Caco-2 (cell line): ENCODE measurements at regions not wholly inside any gene's neighbourhood (a gene's known extent, or its start where the extent isn't known, plus 50 kb on each side); places are given as distances from the start of the nearest gene placed in this dataset.

ENCODE experiments used
- BruUV-seq: library from RNA; stranded (reverse); fragments of 400-500 nt; replicated peaks from 2 replicates; lab custom pipeline; 2021; lab: Mats Ljungman, UMichigan
- CTCF ChIA-PET: fragments of 300-600 bp; sonication (Branson Sonifier 250); formaldehyde crosslinking; loops from one replicate; lab custom pipeline; 2022; ENCODE audit warnings: antibody characterized with exemption; lab: Charles Lee
- POLR2A ChIA-PET: fragments of 300-600 bp; sonication (Branson Sonifier 250); formaldehyde crosslinking; loops from one replicate; lab custom pipeline; 2022; ENCODE audit warnings: antibody characterized with exemption; lab: Charles Lee
- DNase-seq, 2 experiments: peaks; one replicate each; pipeline versions ENCODE4 v3.0.0 to v3.0.0-alpha.2; 2020 to 2022
- H3K27me3 ChIP-seq: replicated peaks from 2 replicates; pipeline ENCODE4 v1.6.0; 2011; ENCODE audit warnings: low read length; ENCODE audit not compliant: control insufficient read depth, insufficient read depth
- H3K36me3 ChIP-seq: 2 replicates; pipeline ENCODE4 v1.5.1; 2011; ENCODE audit warnings: low read length; ENCODE audit not compliant: control insufficient read depth, insufficient read depth
- H3K4me1 ChIP-seq: fragments of 250-450 bp; sonication (Bioruptor Pico); 2 replicates; pipeline ENCODE4 v1.5.1; 2020; ENCODE audit warnings: mild to moderate bottlenecking
- H3K4me3 ChIP-seq: 2 replicates; pipeline ENCODE4 v1.5.1; 2011; ENCODE audit warnings: low read depth, mild to moderate bottlenecking, control low read depth, low read length
- H3K9me3 ChIP-seq: fragments of 250-450 bp; sonication (Bioruptor Pico); 2 replicates; pipeline ENCODE4 v1.5.1; 2020; ENCODE audit warnings: mild to moderate bottlenecking, moderate library complexity
- H3K27ac Mint-ChIP-seq: one replicate; pipeline ENCODE4 v1.8.0; 2022; ENCODE audit warnings: mixed read lengths; ENCODE audit not compliant: unreplicated experiment
- H3K27me3 Mint-ChIP-seq: one replicate; pipeline ENCODE4 v1.8.0; 2022; ENCODE audit warnings: mixed read lengths; ENCODE audit not compliant: insufficient read depth, unreplicated experiment
- H3K36me3 Mint-ChIP-seq: one replicate; pipeline ENCODE4 v1.8.0; 2022; ENCODE audit warnings: mild to moderate bottlenecking, mixed read lengths; ENCODE audit not compliant: insufficient read depth, unreplicated experiment
- H3K4me1 Mint-ChIP-seq: one replicate; pipeline ENCODE4 v1.8.0; 2022; ENCODE audit warnings: low read depth, mixed read lengths; ENCODE audit not compliant: unreplicated experiment
- H3K4me3 Mint-ChIP-seq: one replicate; pipeline ENCODE4 v1.8.0; 2022; ENCODE audit warnings: mild to moderate bottlenecking, moderate library complexity, mixed read lengths; ENCODE audit not compliant: unreplicated experiment
- H3K9me3 Mint-ChIP-seq: one replicate; pipeline ENCODE4 v1.8.0; 2022; ENCODE audit warnings: mixed read lengths; ENCODE audit not compliant: unreplicated experiment
- intact Hi-C: fragments of 100-400 bp; cut with micrococcal nuclease; formaldehyde crosslinking; loops from one replicate; pipeline ENCODE4 v1.10.0; 2022; ENCODE audit not compliant: unreplicated experiment
- TF ChIP-seq, protein P1 (sequence below), 2 experiments: fragments of 200-600 bp in 1 of 2; IDR thresholded peaks; 1 replicate in 1 of 2; 2 replicates in 1 of 2; pipeline versions ENCODE4 v1.5.1 to v1.8.0; 2011 to 2022; ENCODE audit warnings: antibody characterized with exemption in 1 of 2, control low read depth in 1 of 2, inconsistent platforms in 1 of 2, low read depth in 1 of 2, low read length in 1 of 2, mild to moderate bottlenecking in 1 of 2, moderate library complexity in 1 of 2; ENCODE audit not compliant: insufficient read depth in 1 of 2, severe bottlenecking in 1 of 2, unreplicated experiment in 1 of 2

DNA sequence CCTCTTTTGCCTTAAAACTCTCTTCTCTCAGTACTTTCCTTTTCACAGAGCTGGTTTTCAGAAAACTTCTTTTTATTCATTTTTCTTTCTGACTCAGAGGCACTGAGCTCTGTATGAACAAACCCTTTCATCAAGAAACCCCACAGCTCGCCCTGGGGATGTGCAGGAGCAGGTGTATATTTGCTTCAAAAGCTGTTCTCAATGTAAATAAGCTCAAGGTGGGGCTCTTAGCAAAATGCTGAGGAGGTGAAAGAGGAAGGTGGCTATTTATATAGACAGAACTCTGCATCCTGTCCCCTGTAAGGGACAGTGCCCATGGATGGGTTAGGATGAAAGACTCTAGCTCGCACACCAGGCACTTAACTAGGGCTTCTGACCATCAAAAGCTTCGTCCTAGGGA lies 302.0 kb downstream of the WDR72 start:
- TF ChIP-seq, protein P1, sequence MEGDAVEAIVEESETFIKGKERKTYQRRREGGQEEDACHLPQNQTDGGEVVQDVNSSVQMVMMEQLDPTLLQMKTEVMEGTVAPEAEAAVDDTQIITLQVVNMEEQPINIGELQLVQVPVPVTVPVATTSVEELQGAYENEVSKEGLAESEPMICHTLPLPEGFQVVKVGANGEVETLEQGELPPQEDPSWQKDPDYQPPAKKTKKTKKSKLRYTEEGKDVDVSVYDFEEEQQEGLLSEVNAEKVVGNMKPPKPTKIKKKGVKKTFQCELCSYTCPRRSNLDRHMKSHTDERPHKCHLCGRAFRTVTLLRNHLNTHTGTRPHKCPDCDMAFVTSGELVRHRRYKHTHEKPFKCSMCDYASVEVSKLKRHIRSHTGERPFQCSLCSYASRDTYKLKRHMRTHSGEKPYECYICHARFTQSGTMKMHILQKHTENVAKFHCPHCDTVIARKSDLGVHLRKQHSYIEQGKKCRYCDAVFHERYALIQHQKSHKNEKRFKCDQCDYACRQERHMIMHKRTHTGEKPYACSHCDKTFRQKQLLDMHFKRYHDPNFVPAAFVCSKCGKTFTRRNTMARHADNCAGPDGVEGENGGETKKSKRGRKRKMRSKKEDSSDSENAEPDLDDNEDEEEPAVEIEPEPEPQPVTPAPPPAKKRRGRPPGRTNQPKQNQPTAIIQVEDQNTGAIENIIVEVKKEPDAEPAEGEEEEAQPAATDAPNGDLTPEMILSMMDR (IDR thresholded peaks at IDR 0.05; ENCODE audit: insufficient read depth in 1 of 2, low read depth in 1 of 2, low read length in 1 of 2, severe bottlenecking in 1 of 2, unreplicated experiment in 1 of 2), result no peak
- H3K36me3 ChIP-seq, result no peaks in the 10 kb centered on the region
- ChIA-PET CTCF (no interaction called here), POLR2A (no interaction called here)
- peaks cover 32% of the 10 kb centered on the region for H3K4me1 ChIP-seq
- BruUV-seq, result no TSS peak
- Mint-ChIP-seq H3K27me3 (no peaks in the 10 kb centered on the region), H3K27ac (no peak overlapping the region), H3K9me3 (peaks cover 21% of the 10 kb centered on the region), H3K36me3 (no peaks in the 10 kb centered on the region), H3K4me1 (peaks cover 21% of the 10 kb centered on the region), H3K4me3 (no peak overlapping the region)
- no peaks in the 10 kb centered on the region for H3K27me3 ChIP-seq
- DNase-seq, result no peak
- H3K4me3 ChIP-seq, result no peak overlapping the region
- intact Hi-C loops, result no loop called here
- H3K9me3 ChIP-seq, result no peaks in the 10 kb centered on the region

DNA sequence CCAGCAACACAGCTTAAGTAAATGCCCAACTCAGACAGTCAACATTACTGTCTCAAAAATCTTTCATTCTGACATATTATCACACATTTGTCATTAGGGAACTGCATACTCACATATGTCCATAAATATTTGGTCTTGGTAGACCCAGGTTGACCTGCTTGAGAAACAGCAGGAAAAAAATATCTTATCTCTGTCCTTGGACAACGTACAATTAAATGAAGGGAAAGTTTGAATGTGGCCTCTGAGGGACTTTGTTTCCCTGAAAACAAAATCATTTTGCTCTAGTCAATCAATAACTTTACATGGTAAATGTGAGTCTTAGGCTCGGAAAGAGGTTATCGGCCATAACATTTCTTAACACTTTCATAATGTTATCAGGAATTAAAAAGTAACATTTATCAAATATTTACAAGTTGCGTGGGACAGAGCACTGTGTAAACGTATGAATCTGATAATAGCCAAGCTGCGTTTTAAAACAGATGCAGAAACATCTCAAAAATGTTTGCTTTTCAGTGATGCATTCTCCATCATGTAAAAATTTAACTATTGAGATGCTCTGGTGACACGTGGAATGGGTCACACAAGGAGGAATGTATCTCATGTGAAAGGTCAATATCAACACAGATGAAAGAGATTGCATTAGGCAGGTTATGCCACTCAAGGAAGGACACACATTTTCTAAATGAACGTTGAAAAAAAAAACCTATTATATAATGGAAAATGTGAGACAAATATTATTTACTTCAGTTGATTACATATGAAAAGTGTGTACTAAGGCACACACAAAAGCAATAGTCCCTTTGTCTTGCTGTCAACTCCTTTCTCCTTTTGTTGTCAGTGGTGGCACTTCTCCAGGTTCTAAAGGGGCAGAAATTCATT lies 304.4 kb downstream of the WDR72 start:
- Histone ChIP-seq H3K36me3 (no peaks in the 10 kb centered on the region), H3K27me3 (no peaks in the 10 kb centered on the region), H3K9me3 (no peaks in the 10 kb centered on the region), H3K4me1 (peaks cover 37% of the 10 kb centered on the region), H3K4me3 (no peak overlapping the region)
- peak overlapping the region; percentile 71 for H3K27ac Mint-ChIP-seq
- intact Hi-C loops, result loop anchor here (1.0 kb wide), 2 partner anchors 73 to 229 kb away; no protein-coding TSS in a partner anchor
- peaks cover 21% of the 10 kb centered on the region for H3K4me1 Mint-ChIP-seq
- DNase-seq, result peak; percentile 55 to 70
- POLR2A ChIA-PET, result no interaction called here
- no peaks in the 10 kb centered on the region for H3K27me3 Mint-ChIP-seq
- H3K4me3 Mint-ChIP-seq, result no peak overlapping the region
- TF ChIP-seq, protein P1 (IDR thresholded peaks at IDR 0.05; ENCODE audit: insufficient read depth in 1 of 2, low read depth in 1 of 2, low read length in 1 of 2, severe bottlenecking in 1 of 2, unreplicated experiment in 1 of 2), result no peak
- no peaks in the 10 kb centered on the region for H3K36me3 Mint-ChIP-seq
- H3K9me3 Mint-ChIP-seq, result peaks cover 11% of the 10 kb centered on the region
- CTCF ChIA-PET, result interaction anchor here (0.6 kb wide), 1 partner anchor 57 kb away, joined by 3 read pairs; no protein-coding TSS in a partner anchor
- no TSS peak for BruUV-seq

DNA sequence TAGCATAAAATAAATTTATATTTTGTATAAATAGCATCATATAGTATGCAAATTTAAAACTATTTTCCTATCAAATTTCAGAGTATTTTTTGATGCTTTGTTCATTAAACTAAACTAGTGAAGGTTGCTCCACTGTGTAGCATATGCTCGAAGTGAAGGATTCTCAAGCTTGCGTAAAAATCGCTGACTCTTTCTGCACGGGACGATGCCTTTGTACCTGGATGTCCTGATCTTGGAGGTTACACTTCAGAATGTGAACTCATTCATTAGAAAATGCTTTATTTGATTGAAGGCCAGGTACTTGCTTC lies 305.0 kb downstream of the WDR72 start:
- no peaks in the 10 kb centered on the region for H3K27me3 Mint-ChIP-seq
- Histone ChIP-seq H3K4me1 (peaks cover 37% of the 10 kb centered on the region), H3K36me3 (no peaks in the 10 kb centered on the region), H3K27me3 (no peaks in the 10 kb centered on the region), H3K4me3 (no peak overlapping the region), H3K9me3 (no peaks in the 10 kb centered on the region)
- TF ChIP-seq, protein P1 (IDR thresholded peaks at IDR 0.05; ENCODE audit: insufficient read depth in 1 of 2, low read depth in 1 of 2, low read length in 1 of 2, severe bottlenecking in 1 of 2, unreplicated experiment in 1 of 2), result no peak
- H3K9me3 Mint-ChIP-seq, result peaks cover 11% of the 10 kb centered on the region
- ChIA-PET CTCF (no interaction called here), POLR2A (no interaction called here)
- peak in 1 of 2 experiments; percentile 39 for DNase-seq
- no peak overlapping the region for H3K4me3 Mint-ChIP-seq
- intact Hi-C loops, result no loop called here
- peak overlapping the region; percentile 71 for H3K27ac Mint-ChIP-seq
- BruUV-seq, result no TSS peak
- H3K36me3 Mint-ChIP-seq, result no peaks in the 10 kb centered on the region
- peaks cover 21% of the 10 kb centered on the region for H3K4me1 Mint-ChIP-seq
